Endometrial microvascular endothelial cells (primary cell): ENCODE measurements at regions not wholly inside any gene's neighbourhood (a gene's known extent, or its start where the extent isn't known, plus 50 kb on each side); places are given as distances from the start of the nearest gene placed in this dataset.

Experiments used
- in situ Hi-C: cut with HindIII; loops from 2 replicates; pipeline ENCODE4 v1.10.0; 2017; ENCODE audit warnings: low sequenced_read_pairs, low pct_unique_long_range_greater_than_20kb; ENCODE audit errors: inconsistent ontology term

DNA sequence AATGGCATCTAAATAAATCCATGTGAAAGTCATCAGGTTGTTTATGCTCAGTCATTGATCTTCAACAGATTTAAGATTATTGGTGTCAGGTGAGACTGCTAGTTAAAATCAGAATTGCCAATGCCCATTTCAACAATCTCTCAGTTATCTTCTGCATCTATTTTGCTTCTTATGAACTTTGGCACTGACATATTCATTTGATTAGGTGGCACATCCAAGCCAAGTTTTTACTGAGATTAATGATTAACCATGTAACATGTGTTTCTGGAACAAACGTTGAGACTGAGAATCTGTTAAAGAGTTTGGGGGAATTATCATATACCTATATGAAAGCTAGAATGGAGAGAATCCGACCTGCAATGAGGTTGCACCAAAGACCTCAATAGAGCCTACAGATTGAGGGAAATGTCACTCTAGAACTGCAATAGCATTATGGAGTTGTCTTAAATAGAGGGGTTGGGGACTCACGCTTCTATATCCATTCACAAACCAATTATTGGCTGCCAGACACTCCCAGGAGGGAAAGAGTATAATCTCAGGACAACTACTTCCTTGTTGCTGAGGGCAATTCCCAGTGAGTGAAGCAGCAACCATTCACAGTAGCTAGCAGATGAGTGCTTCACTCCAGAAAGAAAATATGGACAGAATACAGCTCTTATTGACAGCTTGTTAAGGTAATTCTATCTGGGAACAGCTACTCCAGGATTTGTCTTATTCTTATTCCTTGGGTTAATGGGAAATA, 891.3 kb downstream of the SQOR start:
- in situ Hi-C loops = no loop called here

DNA sequence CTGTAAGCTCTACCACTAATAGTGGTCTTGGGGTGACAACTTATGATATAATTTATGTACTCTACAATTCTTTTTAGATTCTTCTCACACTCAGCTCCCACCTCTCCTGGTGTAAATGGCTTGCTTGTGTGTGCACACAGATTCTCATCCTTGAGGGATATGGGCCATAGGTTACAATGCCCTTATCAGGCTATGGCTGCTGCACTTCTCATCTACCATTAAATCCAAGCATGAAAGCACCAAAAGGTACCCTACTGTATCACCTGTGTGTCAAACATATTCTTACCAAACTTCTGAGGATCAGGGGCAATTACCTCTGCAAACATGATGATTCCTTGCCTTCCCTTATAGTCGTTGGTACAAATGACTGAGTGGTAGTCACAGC, 891.9 kb downstream of the SQOR start:
- in situ Hi-C loops = no loop called here

DNA sequence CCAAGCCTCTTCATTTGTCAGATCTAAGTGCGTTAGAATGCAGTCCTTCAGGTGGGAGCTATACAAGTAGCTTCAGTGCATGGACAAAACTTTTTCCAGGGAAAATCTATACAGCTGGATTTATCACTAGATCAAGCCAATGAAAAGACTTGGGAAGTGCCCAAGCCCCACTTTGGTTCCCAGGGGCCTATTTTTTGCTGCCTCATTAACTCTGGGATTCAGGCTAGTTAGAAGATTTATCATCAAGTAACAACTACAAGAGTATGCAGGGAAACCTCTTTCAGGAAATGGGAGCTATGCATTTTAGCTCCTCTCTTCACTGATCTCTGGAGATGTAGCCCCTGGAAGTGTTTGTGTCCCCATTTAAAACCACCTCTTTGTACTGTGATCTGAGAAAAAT, 908.8 kb downstream of the SQOR start:
- in situ Hi-C loops = no loop called here

DNA sequence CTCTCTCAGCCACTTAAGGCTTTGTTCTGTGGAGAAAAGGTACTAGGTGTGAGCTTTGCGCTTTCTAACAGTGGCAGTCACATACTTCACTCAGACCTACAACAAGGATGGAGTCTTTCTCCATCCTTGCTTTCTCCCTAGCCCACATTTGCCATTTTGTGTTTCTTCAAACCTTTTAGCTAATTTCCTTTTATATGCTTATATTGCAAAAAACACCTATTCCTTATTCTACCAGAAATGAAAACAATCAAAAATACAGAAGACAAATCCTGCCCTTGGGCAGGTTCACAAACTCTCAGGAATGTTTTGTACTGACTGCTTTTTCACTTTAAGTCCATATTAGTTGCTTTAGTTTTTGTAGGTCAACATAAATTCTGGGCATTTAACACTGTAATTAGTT, 914.2 kb downstream of the SQOR start:
- in situ Hi-C loops = no loop called here

DNA sequence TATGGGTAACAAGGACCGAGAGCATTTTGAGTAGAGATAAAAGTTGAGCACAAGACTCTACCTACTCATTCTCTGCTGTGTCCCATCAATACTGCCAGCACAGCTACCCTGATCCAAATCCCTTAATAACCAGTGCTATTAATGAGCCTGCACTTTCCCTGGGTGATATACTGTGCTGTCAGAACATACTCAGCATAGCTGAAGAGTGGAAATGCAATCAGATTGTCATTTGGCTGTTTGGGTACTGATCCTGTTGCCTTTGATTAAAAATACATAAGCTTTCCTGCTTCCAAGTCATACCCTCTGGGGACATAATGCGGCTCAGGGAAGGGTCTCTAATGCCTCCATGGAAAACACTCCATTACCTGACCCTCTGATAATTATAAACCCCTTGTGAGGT, 917.5 kb downstream of the SQOR start:
- in situ Hi-C loops = no loop called here

DNA sequence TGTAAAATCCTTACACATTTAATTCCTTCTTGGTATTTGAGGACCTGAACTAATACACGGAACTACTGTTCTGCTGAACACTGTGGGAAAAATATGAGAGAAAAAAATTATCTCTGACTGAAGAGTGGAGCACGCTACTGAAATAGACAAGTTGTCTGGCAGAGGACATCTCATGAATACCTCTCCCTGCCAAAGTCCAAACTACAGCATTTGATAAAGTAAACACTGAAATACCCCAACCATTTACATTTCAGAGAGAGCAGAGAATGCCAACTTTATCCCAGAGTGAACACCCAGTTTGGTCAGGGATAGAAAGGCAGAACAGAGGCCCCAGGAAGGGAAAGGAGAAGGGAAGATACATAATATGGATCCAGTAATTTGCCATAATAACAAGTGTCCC, 920.7 kb downstream of the SQOR start:
- in situ Hi-C loops = no loop called here

DNA sequence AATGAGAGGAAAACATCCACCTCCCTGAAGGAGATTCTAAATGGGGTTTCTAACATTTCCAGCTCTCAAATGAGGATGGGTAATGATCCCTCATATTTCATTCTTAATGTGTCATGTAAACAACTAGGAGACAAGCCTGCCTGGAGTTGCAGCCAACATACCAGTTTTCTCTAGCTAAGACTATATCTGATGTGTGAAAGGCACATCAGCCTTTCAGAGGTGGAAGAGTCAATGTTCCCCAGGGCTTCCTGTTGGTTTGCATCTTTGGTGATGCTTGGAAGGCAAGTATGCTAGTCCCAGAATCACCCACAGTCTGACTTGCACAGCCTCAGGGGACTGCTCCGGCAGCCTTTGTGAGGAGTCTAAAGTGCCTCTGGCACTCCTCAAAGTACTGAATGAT, 921.2 kb downstream of the SQOR start:
- in situ Hi-C loops = no loop called here

DNA sequence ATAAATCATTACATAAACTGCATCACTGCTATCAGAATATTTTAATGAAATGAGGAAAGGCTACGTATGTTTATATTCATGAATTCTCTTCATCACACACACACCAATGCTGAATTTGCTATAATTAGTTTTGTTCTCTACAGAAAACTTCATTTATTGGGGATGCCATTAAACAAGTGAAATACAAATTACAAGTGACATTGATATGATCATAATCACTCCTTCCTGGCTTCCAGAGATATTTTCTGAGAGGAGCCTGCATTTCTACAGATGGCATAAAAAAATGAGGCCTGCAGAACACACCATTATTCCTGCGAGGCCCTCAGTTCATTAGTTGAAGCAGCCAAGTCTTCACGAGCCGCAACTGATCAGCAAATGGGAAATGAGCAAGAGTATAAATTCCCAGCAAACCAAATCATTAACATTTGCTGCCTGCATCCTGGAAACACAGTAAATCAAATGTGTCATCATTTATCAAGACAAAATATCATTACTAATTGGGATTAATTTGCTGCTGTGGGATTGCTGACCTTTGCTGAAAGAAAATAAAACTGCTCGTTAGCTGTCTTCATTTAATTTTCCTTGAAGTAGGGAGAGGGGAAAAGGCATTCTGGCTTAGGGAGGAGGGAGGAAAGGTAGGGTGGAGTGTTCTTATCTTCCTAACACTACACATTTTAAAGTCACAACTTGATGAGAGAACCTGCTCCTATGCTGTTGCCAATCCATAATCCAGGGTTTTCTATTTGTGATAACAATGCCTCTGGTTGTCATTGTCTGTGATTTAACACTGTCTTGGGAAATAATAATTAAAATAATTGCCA, 921.9 kb downstream of the SQOR start:
- in situ Hi-C loops = no loop called here

DNA sequence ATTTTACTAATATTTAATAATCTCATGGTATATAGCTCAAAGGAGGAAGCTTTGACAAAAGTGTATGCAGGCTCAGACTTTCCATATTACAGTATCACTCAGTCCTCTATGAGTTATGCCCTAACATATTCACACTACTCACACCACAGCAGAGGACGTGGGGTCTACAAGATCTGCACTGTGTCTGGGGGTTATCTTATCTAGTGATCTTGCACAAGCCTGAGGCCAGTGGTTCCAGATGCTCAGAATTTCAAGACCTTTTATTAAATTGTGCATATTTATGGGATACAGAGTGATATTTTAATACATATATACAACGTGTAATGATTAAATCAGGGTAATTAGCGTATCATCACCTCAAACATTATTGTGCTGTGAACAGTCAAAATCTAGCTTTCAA, 933.1 kb downstream of the SQOR start:
- in situ Hi-C loops = no loop called here

DNA sequence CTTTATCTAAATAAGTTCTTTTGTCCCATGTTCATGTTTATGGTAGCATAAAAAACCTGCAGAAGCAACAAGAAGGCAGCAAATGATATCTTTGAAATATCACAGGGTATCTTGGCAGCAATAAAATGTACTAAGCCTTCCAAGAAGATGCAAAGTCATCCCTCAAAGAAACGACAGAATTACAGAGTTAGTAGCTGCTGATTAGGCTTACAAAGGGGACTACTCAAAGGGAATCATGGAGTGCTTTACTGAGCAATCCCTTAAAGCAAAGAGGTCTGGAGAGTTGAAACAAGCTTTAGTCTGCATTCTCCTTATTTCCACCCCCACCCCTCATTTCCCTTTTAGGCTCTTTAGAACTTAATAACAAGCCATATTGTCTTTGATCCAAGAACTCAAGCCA, 935.0 kb downstream of the SQOR start:
- in situ Hi-C loops = no loop called here

DNA sequence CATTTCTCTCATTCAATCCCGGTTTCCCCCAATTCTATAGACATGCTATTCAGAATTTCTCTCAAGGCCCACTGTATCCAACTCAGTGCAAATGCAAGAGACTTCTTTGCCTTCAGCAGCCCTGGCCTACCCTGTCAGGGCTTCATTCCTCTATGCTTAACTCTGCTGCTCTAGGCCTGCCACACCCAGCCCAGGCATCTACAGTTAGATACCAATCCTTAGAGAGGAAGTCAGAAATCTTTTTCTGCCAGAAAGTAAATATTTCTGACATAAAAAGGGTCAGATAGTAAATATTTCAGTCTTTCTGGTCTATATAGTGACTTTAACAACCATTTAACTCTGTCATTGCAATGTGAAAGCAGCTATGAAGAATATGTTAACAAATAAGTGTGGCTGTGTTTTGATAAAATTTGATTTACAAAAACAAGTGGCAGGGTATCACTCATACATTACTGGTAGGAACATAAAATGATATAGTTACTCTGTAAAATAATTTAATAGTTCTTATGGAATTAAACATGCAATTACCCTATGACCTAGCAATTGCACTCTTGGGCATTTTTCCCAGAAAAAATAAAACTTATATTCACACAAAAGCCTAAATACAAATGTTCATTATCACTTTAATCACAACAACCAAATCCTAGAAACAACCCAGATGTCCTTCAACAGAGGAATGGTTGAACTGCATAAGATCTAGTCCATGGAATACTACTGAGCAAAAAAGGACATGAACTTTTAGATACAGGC, 942.0 kb downstream of the SQOR start:
- in situ Hi-C loops = no loop called here

DNA sequence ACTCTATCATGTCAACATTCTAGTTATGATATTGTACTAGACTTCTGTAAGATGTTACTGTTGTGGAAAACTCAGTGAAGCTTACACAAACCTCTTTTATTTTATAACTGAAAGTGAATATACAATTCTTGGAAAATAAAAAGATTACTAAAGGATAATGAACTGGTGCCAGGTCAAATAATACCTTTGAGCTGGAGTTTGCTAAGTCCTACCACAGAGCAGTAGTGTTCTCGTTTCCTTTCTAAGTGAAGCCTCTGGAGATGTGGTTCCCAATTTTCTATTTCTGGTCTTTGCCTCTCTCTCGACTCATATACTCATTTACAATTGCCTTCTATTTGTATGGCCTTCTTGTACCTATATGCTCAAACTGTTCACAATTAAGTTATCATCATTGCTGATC, 942.9 kb downstream of the SQOR start:
- in situ Hi-C loops = no loop called here

DNA sequence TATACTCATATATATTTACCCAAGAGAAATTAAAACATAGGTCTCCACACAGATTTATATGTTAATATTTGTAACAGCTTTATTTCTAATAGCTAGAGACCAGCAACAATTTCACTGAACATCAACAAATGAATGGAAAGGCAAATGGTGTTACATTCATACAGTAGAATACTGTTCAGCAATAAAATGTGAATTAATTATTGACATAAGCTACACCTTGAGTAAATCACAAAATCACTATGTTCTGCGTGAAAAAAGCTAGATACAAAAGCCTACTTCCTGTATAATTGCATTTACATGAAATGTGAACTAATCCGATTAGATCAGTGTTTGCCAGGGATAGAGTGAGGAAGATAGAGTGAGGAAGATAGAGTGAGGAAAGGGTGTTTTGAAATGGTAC, 945.7 kb downstream of the SQOR start:
- in situ Hi-C loops = no loop called here

DNA sequence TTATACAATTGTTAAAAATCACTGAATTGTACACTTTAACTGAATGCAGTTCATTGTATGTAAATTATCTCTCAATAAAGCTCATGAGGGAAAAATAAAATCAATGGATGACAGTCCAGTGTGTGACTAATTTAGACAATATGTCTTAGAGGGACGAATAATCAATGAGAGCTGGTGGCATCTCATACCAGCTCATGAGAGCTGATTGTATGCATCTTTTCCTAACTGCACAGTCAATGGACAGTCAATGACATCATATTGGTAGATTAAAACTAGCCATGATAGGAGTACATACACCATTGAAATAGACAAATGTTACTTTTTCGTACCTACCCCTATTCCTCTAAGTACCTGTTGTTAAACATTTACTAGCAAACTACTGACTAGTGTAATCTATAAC, 946.1 kb downstream of the SQOR start:
- in situ Hi-C loops = no loop called here

DNA sequence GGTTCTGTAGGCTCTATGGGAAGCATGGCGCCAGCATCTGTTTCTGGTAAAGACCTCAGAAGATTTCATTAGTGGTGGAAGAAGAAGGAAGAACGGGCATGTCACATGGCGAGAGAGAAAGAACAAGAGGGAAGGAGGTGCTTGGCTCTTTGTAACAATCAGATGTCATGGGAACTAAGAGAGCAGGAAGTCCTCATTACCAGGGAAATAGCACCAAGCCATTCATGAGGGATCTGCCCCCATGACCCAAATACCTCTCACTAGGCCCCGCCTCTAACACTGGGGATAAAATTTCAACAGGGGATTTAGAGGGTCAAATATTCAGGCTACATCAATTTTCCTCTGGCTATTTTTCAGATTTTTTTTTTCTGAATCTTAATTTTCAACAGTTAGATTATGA, 954.3 kb downstream of the SQOR start:
- in situ Hi-C loops = no loop called here

DNA sequence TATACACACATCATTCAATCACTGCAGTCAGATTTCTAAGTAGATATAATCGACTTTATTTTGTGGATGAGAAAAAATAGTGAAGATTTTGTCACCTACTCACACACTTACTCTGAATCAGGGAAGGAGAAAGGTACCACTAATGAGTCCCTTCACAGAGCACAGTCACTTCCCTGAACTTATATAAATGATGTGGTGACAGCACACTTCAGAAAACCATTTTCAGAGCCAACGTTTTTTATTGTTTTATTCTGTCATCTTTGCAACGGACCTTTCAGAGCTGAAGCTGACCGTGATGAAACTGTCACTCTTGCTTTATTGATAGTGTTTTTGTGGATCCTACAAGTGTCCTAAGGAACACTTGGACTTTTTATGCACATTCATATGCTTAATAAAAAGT, 956.6 kb downstream of the SQOR start:
- in situ Hi-C loops = no loop called here

DNA sequence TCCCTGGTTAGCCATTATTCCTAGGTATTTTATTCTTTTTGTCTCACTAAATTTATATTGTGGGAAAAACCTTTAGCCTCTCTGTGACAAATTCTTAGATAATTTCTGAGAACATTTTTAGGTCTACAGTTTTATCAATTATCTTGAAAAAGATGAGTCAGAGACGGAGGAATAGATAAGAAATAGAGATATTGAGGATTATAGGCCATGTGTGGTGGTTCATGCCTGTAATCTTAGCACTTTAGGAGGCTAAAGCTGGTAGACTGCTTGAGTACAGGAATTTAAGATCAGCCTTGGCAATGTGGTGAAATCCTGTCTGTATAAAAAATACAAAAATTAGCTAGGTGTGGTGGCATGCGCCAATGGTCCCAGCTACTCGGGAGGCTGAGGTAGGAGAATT, 960.2 kb downstream of the SQOR start:
- in situ Hi-C loops = no loop called here

DNA sequence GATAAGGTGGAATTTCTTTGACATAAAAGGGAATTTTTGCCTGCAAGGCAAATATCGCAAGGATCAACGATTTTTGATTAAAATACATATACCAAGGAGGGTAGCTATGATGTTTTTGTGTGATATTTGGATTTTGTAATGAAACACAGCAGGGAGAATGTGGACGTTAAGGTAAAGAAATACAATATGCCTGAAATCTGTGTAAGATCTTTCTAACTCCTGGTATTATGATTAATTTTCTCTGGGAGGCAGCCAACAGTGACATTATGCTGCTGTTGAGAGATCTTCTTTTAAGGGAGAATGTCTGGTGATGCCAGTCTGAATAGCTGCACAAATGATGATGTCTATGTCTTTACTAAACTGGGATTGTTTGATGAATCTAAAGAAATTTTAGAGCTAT, 972.2 kb downstream of the SQOR start:
- in situ Hi-C loops = no loop called here

DNA sequence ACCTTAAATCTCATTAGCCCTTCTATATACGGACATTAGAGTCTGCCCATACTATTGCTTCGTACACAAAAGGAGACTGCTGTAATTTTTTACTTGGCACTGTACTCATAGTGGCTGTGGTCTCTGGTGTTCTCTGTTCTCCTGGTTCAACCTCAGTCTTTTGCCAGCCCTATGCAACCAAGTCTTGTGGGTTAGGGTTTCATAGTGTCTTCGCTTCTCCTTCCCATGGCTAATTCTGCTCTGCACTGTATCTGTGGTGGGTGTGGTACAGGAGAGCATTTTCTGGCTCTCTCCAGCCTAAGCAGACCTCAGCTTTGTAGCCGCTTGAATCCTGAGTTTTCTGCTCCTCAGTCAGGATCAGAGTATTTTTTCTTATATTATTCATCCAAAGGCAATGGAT, 981.2 kb downstream of the SQOR start:
- in situ Hi-C loops = no loop called here

DNA sequence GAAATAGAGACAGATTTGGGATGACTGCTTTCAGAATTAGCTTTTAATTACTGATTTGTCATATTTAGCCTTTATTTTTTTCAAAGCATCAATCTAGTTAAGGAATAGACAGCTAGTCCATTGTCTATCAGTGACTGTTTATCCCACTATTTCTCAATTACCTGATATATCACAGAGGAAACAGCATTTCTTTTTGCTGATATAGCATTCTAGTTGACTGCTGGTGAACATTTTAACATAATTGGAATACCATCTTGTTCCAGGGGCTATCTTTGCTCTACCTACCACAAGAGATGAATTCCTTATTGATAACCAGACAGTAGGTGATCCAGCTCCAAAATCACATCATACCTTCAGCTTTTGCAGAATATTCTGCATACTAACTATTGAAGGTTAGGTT, 982.7 kb downstream of the SQOR start:
- in situ Hi-C loops = no loop called here
